ENCODE measurements at regions not wholly inside any gene's neighbourhood (a gene's known extent, or its start where the extent isn't known, plus 50 kb on each side); places are given as distances from the start of the nearest gene placed in this dataset.
A peak's percentile ranks its signal among the peaks of the same experiment; 100 is the strongest.

DNA sequence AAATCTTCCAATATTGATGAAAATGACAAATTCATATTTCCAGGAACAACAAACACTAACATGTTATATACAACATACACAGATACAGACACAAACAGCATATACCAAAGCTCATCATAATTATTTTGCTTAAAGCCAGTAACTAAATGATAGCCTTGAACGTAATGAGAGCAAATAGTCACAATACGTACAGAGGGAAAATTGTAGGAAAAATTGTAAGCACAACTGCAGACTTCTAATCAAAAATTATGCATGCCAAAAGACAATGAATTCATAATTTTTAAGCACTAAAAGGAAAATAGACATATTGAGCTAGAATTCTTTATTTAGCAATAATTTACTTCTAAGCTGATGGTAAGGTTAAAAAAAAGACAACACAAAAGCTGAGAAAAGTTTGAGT is 1466.9 kb upstream of the CELF2 start (continued):
- TF ChIP-seq, protein P1, sequence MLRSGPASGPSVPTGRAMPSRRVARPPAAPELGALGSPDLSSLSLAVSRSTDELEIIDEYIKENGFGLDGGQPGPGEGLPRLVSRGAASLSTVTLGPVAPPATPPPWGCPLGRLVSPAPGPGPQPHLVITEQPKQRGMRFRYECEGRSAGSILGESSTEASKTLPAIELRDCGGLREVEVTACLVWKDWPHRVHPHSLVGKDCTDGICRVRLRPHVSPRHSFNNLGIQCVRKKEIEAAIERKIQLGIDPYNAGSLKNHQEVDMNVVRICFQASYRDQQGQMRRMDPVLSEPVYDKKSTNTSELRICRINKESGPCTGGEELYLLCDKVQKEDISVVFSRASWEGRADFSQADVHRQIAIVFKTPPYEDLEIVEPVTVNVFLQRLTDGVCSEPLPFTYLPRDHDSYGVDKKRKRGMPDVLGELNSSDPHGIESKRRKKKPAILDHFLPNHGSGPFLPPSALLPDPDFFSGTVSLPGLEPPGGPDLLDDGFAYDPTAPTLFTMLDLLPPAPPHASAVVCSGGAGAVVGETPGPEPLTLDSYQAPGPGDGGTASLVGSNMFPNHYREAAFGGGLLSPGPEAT (IDR thresholded peaks at IDR 0.05; ENCODE audit: low read depth) = no peak
- TF ChIP-seq KDM1A (IDR thresholded peaks at IDR 0.05; ENCODE audit: borderline replicate concordance) = no peak
- no peak for TF ChIP-seq TCF7 (IDR thresholded peaks at IDR 0.05; ENCODE audit: borderline replicate concordance)
- TF ChIP-seq CBX3 (IDR thresholded peaks at IDR 0.05; ENCODE audit: borderline replicate concordance, low read depth) = no peak
- TF ChIP-seq SMAD1 (IDR thresholded peaks at IDR 0.05; ENCODE audit: low read depth, partially characterized antibody) = no peak
- TF ChIP-seq ZNF217 (IDR thresholded peaks at IDR 0.05) = no peak
- no peak for TF ChIP-seq POLR2A (IDR thresholded peaks at IDR 0.05; ENCODE audit: low read depth, low read length)

DNA sequence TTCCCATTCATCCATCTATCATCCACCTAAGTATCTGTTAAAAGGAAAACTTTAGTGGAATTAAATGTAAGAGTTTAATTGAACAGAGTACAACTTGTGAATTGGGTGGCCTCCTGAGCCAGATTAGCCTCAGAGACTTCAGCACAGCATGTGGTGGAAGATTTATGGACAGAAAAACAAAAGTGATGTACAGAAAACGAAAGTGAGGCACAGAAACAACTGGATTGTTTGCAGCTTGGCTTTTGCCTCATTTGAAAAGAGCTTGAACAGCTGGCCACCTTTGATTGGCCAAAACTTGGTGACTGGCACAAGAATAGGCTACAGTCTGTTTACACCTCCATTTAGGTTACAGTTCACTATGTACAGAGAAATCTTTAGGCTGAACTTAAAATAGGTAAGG is 1463.4 kb upstream of the CELF2 start:
- POLR2A ChIA-PET = no interaction called here
- no peaks in the 10 kb centered on the region for H3K9me3 ChIP-seq (replicated peaks; ENCODE audit: control insufficient read depth, insufficient read depth, low read length)
- H3K27ac ChIP-seq (ENCODE audit: control insufficient read depth, insufficient read depth) = no peak overlapping the region
- DNase-seq (ENCODE audit: low read depth, low spot score) (no peak), ATAC-seq (no peak), FAIRE-seq (peak; percentile 69)
- H3K4me1 ChIP-seq (ENCODE audit: control insufficient read depth, insufficient read depth, low read length) = no peaks in the 10 kb centered on the region
- H3K36me3 ChIP-seq (ENCODE audit: control insufficient read depth in 2 of 2, insufficient read depth in 2 of 2, low read length in 1 of 2) = no peaks in the 10 kb centered on the region
- in situ Hi-C loops (cut with MboI) = no loop called here
- CTCF ChIA-PET = no interaction called here
- RAD21 ChIA-PET (ENCODE audit: unreplicated experiment) = no interaction called here
- WGBS (ENCODE audit: insufficient coverage, insufficient replicate concordance, low lambda C conversion rate, missing lambda C conversion rate) = 0% methylated on average over 1 of the region's 1 CpG
- no TSS peak for BruUV-seq (replicated peaks)
- no peak overlapping the region for H3K4me2 ChIP-seq (ENCODE audit: control insufficient read depth, insufficient read depth)
- intact Hi-C loops (cut with micrococcal nuclease; ENCODE audit: unreplicated experiment) = no loop called here
- no peak overlapping the region for H2AFZ ChIP-seq (ENCODE audit: control insufficient read depth, low read depth, low read length)
- H3K9ac ChIP-seq (ENCODE audit: control insufficient read depth, insufficient read depth, low read length) = no peak overlapping the region
- H3K27me3 ChIP-seq (replicated peaks in 1 of 2; ENCODE audit: control insufficient read depth in 2 of 2, insufficient read depth in 2 of 2, low read length in 1 of 2) = no peaks in the 10 kb centered on the region
- no peak overlapping the region for H3K4me3 ChIP-seq
- H4K20me1 ChIP-seq (ENCODE audit: control insufficient read depth, insufficient read depth) = no peaks in the 10 kb centered on the region
- SMC1A ChIA-PET (ENCODE audit: uncharacterized antibody, unreplicated experiment) = no interaction called here
- no peaks in the 10 kb centered on the region for H3K79me2 ChIP-seq (ENCODE audit: control insufficient read depth, insufficient read depth, low read length)
- TF ChIP-seq NR2C2 (IDR thresholded peaks at IDR 0.05; ENCODE audit: borderline replicate concordance, control insufficient read depth, insufficient read length, low read depth) = no peak
- no peak for TF ChIP-seq CEBPB (IDR thresholded peaks at IDR 0.05; ENCODE audit: borderline replicate concordance in 1 of 2, low read depth in 2 of 2, low read length in 2 of 2)
- TF ChIP-seq DPF2 (IDR thresholded peaks at IDR 0.05) = no peak
- no peak for TF ChIP-seq POLR2A (IDR thresholded peaks at IDR 0.05; ENCODE audit: low read depth, low read length)
- TF ChIP-seq, protein P2, sequence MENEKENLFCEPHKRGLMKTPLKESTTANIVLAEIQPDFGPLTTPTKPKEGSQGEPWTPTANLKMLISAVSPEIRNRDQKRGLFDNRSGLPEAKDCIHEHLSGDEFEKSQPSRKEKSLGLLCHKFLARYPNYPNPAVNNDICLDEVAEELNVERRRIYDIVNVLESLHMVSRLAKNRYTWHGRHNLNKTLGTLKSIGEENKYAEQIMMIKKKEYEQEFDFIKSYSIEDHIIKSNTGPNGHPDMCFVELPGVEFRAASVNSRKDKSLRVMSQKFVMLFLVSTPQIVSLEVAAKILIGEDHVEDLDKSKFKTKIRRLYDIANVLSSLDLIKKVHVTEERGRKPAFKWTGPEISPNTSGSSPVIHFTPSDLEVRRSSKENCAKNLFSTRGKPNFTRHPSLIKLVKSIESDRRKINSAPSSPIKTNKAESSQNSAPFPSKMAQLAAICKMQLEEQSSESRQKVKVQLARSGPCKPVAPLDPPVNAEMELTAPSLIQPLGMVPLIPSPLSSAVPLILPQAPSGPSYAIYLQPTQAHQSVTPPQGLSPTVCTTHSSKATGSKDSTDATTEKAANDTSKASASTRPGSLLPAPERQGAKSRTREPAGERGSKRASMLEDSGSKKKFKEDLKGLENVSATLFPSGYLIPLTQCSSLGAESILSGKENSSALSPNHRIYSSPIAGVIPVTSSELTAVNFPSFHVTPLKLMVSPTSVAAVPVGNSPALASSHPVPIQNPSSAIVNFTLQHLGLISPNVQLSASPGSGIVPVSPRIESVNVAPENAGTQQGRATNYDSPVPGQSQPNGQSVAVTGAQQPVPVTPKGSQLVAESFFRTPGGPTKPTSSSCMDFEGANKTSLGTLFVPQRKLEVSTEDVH (IDR thresholded peaks at IDR 0.05; ENCODE audit: low read depth, partially characterized antibody) = no peak
- TF ChIP-seq NBN (IDR thresholded peaks at IDR 0.05) = no peak
- TF ChIP-seq YBX1 (IDR thresholded peaks at IDR 0.05) = no peak
- TF ChIP-seq CREB1 (IDR thresholded peaks at IDR 0.05; ENCODE audit: low read depth) = no peak
- no peak for TF ChIP-seq ZNF24 (IDR thresholded peaks at IDR 0.05)
- no peak for TF ChIP-seq SRF (IDR thresholded peaks at IDR 0.05; ENCODE audit: low read depth in 2 of 2, low read length in 2 of 2)
- no peak for TF ChIP-seq KLF5 (IDR thresholded peaks at IDR 0.05; ENCODE audit: partially characterized antibody)
- TF ChIP-seq CHD1 (IDR thresholded peaks at IDR 0.05; ENCODE audit: low read depth, low read length) = no peak
- TF ChIP-seq BCL11A (IDR thresholded peaks at IDR 0.05; ENCODE audit: low read depth, low read length) = no peak
- TF ChIP-seq KAT2A (conservative IDR thresholded peaks at IDR 0.05; ENCODE audit: control insufficient read depth, low read depth, low read length) = no peak
- TF ChIP-seq, protein P3, sequence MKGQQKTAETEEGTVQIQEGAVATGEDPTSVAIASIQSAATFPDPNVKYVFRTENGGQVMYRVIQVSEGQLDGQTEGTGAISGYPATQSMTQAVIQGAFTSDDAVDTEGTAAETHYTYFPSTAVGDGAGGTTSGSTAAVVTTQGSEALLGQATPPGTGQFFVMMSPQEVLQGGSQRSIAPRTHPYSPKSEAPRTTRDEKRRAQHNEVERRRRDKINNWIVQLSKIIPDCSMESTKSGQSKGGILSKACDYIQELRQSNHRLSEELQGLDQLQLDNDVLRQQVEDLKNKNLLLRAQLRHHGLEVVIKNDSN (IDR thresholded peaks at IDR 0.05; ENCODE audit: borderline replicate concordance, extremely low read length, insufficient read depth, low read depth, low read length) = no peak
- no peak for TF ChIP-seq EED (IDR thresholded peaks at IDR 0.05; ENCODE audit: low read depth)
